Neural cell (in vitro differentiated cells): ENCODE measurements at regions not wholly inside any gene's neighbourhood (a gene's known extent, or its start where the extent isn't known, plus 50 kb on each side); places are given as distances from the start of the nearest gene placed in this dataset.

ENCODE experiments used
- H2AFZ ChIP-seq: fragments of 200-600, 300-800 bp; sonication (generic), shearing (Covaris generic); 2 replicates; pipeline ENCODE4 v1.6.0; 2014; ENCODE audit warnings: low read depth, mild to moderate bottlenecking, antibody characterized with exemption, low read length, moderate library complexity
- H3F3A ChIP-seq: fragments of 200-600 bp; shearing (Covaris generic); 2 replicates; pipeline ENCODE4 v1.6.1; 2016; ENCODE audit warnings: mild to moderate bottlenecking, moderate library complexity, mixed read lengths, antibody characterized with exemption, low read length; ENCODE audit not compliant: insufficient read depth, poor library complexity, severe bottlenecking
- H3K27ac ChIP-seq: fragments of 200-600, 300-800 bp; sonication (generic), shearing (Covaris generic); 2 replicates; pipeline ENCODE4 v1.5.1; 2014; ENCODE audit warnings: mild to moderate bottlenecking, low read length, moderate library complexity
- H3K27me3 ChIP-seq: fragments of 300-800, 200-600 bp; sonication (generic), shearing (Covaris generic); 2 replicates; pipeline ENCODE4 v1.6.0; 2014; ENCODE audit warnings: mild to moderate bottlenecking, low read depth, low read length, moderate library complexity; ENCODE audit not compliant: insufficient read depth
- H3K36me3 ChIP-seq: fragments of 300-800, 200-600 bp; sonication (generic), shearing (Covaris generic); 2 replicates; pipeline ENCODE4 v1.5.1; 2014; ENCODE audit warnings: mild to moderate bottlenecking, antibody characterized with exemption, low read length, moderate library complexity; ENCODE audit not compliant: insufficient read depth
- H3K4me2 ChIP-seq: fragments of 300-800, 200-600 bp; sonication (generic), shearing (Covaris generic); 2 replicates; pipeline ENCODE4 v1.6.0; 2014; ENCODE audit warnings: mild to moderate bottlenecking, low read length
- H3K4me3 ChIP-seq: fragments of 300-800, 200-600 bp; sonication (generic), shearing (Covaris generic); 2 replicates; pipeline ENCODE4 v1.5.1; 2014; ENCODE audit warnings: mild to moderate bottlenecking, low read length, moderate library complexity
- H3K79me2 ChIP-seq: fragments of 200-600 bp; shearing (Covaris generic); replicated peaks from 2 replicates; pipeline ENCODE4 v1.6.0; 2014; ENCODE audit warnings: mild to moderate bottlenecking, low read length, moderate library complexity; ENCODE audit not compliant: insufficient read depth
- H3K9ac ChIP-seq: fragments of 300-800, 200-600 bp; sonication (generic), shearing (Covaris generic); 2 replicates; pipeline ENCODE4 v1.6.1; 2016; ENCODE audit warnings: mild to moderate bottlenecking, low read length, mixed read lengths
- H3K9me2 ChIP-seq: fragments of 200-600 bp; shearing (Covaris generic); 2 replicates; pipeline ENCODE4 v1.6.1; 2016; ENCODE audit warnings: mild to moderate bottlenecking, low read length, mixed read lengths; ENCODE audit not compliant: insufficient read depth
- H3K9me3 ChIP-seq: fragments of 200-600, 300-800 bp; sonication (generic), shearing (Covaris generic); 2 replicates; pipeline ENCODE4 v1.6.1; 2016; ENCODE audit warnings: mild to moderate bottlenecking, mixed run types, low read length, moderate library complexity, mixed read lengths
- H4K20me1 ChIP-seq: fragments of 200-600 bp; shearing (Covaris generic); 2 replicates; pipeline ENCODE4 v1.6.1; 2016; ENCODE audit warnings: mild to moderate bottlenecking, mixed run types; ENCODE audit not compliant: insufficient read depth
- CTCF ChIP-seq: fragments of 450-650 bp; IDR thresholded peaks from 2 replicates; pipeline ENCODE4 v1.5.1; 2014; ENCODE audit warnings: antibody characterized with exemption, mild to moderate bottlenecking, moderate library complexity; ENCODE audit not compliant: poor library complexity, severe bottlenecking
- EP300 ChIP-seq: fragments of 450-650 bp; conservative IDR thresholded peaks from 2 replicates; pipeline ENCODE4 v1.6.1; 2014; ENCODE audit warnings: antibody characterized with exemption, mild to moderate bottlenecking, moderate library complexity; ENCODE audit not compliant: poor library complexity, severe bottlenecking
- EZH2 ChIP-seq: fragments of 200-600, 300-800 bp; shearing (Covaris generic), sonication (generic); IDR thresholded peaks from 2 replicates; pipeline ENCODE4 v1.6.1; 2014; ENCODE audit warnings: antibody characterized with exemption, low read length, borderline replicate concordance, mild to moderate bottlenecking; ENCODE audit not compliant: insufficient read depth, poor library complexity, severe bottlenecking
- MXI1 ChIP-seq: fragments of 450-650 bp; conservative IDR thresholded peaks from 2 replicates; pipeline ENCODE4 v1.6.1; 2014; ENCODE audit warnings: antibody characterized with exemption, mild to moderate bottlenecking; ENCODE audit not compliant: poor library complexity, severe bottlenecking
- POLR2AphosphoS5 ChIP-seq: IDR thresholded peaks from 2 replicates; pipeline ENCODE4 v1.6.1; 2012
- RAD21 ChIP-seq: fragments of 450-650 bp; conservative IDR thresholded peaks from 2 replicates; pipeline ENCODE4 v1.6.1; 2014; ENCODE audit warnings: antibody characterized with exemption, mild to moderate bottlenecking, moderate library complexity
- REST ChIP-seq: IDR thresholded peaks from 2 replicates; pipeline ENCODE4 v1.6.1; 2012; ENCODE audit warnings: borderline replicate concordance
- SMC3 ChIP-seq: fragments of 450-650 bp; conservative IDR thresholded peaks from 2 replicates; pipeline ENCODE4 v1.6.1; 2014; ENCODE audit warnings: antibody characterized with exemption, mild to moderate bottlenecking, moderate library complexity; ENCODE audit not compliant: poor library complexity
- TAF1 ChIP-seq: IDR thresholded peaks from 2 replicates; pipeline ENCODE4 v1.6.1; 2012; ENCODE audit warnings: low read depth

GRCh38 chr6:21840428-21840827 lies 246.9 kb downstream of the SOX4 start:
- H3K9me2 ChIP-seq, result no peaks in the 10 kb centered on the region
- H3K36me3 ChIP-seq, result no peaks in the 10 kb centered on the region
- no peak overlapping the region for H3K4me2 ChIP-seq
- H3K27ac ChIP-seq, result no peak overlapping the region
- no peaks in the 10 kb centered on the region for H3K9me3 ChIP-seq
- no peaks in the 10 kb centered on the region for H4K20me1 ChIP-seq
- H2AFZ ChIP-seq, result no peak overlapping the region
- no peaks in the 10 kb centered on the region for H3K27me3 ChIP-seq
- H3K79me2 ChIP-seq, result peaks cover 11% of the 10 kb centered on the region
- TF ChIP-seq MXI1, result no peak
- no peak for TF ChIP-seq TAF1
- TF ChIP-seq REST, result no peak
- no peak for TF ChIP-seq EP300
- TF ChIP-seq POLR2AphosphoS5, result no peak
- no peak for TF ChIP-seq SMC3
- no peak for TF ChIP-seq CTCF
- no peak for TF ChIP-seq RAD21
- TF ChIP-seq EZH2, result no peak
- no peak overlapping the region for H3K9ac ChIP-seq
- H3K4me3 ChIP-seq, result no peak overlapping the region
- H3F3A ChIP-seq, result peaks cover 3% of the 10 kb centered on the region

- Histone ChIP-seq H4K20me1 (no peaks in the 10 kb centered on the region), H2AFZ (no peak overlapping the region), H3K4me3 (no peak overlapping the region), H3K4me2 (no peak overlapping the region), H3F3A (peaks cover 5% of the 10 kb centered on the region), H3K9me3 (no peaks in the 10 kb centered on the region), H3K27me3 (no peaks in the 10 kb centered on the region), H3K79me2 (peaks cover 8% of the 10 kb centered on the region), H3K27ac (no peak overlapping the region), H3K36me3 (no peaks in the 10 kb centered on the region), H3K9ac (no peak overlapping the region), H3K9me2 (no peaks in the 10 kb centered on the region)
- TF ChIP-seq REST (no peak), EP300 (no peak), POLR2AphosphoS5 (no peak), EZH2 (no peak), SMC3 (no peak), TAF1 (no peak), RAD21 (no peak), CTCF (no peak), MXI1 (no peak)
Observed at GRCh38 chr6:21842875-21843645, 249.5 kb downstream of the SOX4 start.
